Stimulated activated CD4-positive, alpha-beta T cell treated with anti-CD3 and anti-CD28 coated beads, Interleukin-12 subunit alpha, Interleukin-12 subunit beta, amount 100 ng/mL, for 4 hours (primary cell): ENCODE measurements at regions not wholly inside any gene's neighbourhood (a gene's known extent, or its start where the extent isn't known, plus 50 kb on each side); places are given as distances from the start of the nearest gene placed in this dataset.

ENCODE experiments used
- DNase-seq: peaks from one replicate; pipeline ENCODE4 v3.0.0-alpha.2; 2020

GRCh38 chr5:4868140-4868735, 271.9 kb upstream of the ADAMTS16 start:
- DNase-seq, result peak; percentile 35

GRCh38 chr5:4873652-4874051, 266.5 kb upstream of the ADAMTS16 start:
- no peak for DNase-seq

GRCh38 chr5:4874097-4874496, 266.0 kb upstream of the ADAMTS16 start:
- no peak for DNase-seq

- no peak for DNase-seq
These were observed 264.2 kb upstream of the ADAMTS16 start for GRCh38 chr5:4875942-4876341.

GRCh38 chr5:4876804-4877203, 263.3 kb upstream of the ADAMTS16 start:
- no peak for DNase-seq

- DNase-seq, result no peak
These were observed 262.6 kb upstream of the ADAMTS16 start for GRCh38 chr5:4877579-4877978.

- DNase-seq, result no peak
These were observed 261.1 kb upstream of the ADAMTS16 start for GRCh38 chr5:4879075-4879474.

GRCh38 chr5:4879693-4880303, 260.3 kb upstream of the ADAMTS16 start:
- DNase-seq, result peak; percentile 36

GRCh38 chr5:4880304-4880741, 259.8 kb upstream of the ADAMTS16 start:
- no peak for DNase-seq

GRCh38 chr5:4881366-4882002, 258.6 kb upstream of the ADAMTS16 start:
- no peak for DNase-seq

- DNase-seq, result no peak
These were observed 257.9 kb upstream of the ADAMTS16 start for GRCh38 chr5:4882186-4882585.

GRCh38 chr5:4883360-4883759, 256.8 kb upstream of the ADAMTS16 start:
- DNase-seq, result no peak

- DNase-seq, result no peak
These were observed 246.9 kb upstream of the ADAMTS16 start for GRCh38 chr5:4893063-4893744.

GRCh38 chr5:4896328-4896727, 243.8 kb upstream of the ADAMTS16 start:
- DNase-seq, result no peak

GRCh38 chr5:4901305-4901811, 238.8 kb upstream of the ADAMTS16 start:
- no peak for DNase-seq

- DNase-seq, result no peak
These were observed 238.2 kb upstream of the ADAMTS16 start for GRCh38 chr5:4901924-4902323.

GRCh38 chr5:4905674-4906520, 234.2 kb upstream of the ADAMTS16 start:
- DNase-seq, result no peak

- no peak for DNase-seq
These were observed 233.3 kb upstream of the ADAMTS16 start for GRCh38 chr5:4906786-4907185.

- DNase-seq, result no peak
These were observed 232.6 kb upstream of the ADAMTS16 start for GRCh38 chr5:4907571-4907970.

GRCh38 chr5:4909086-4909485, 231.0 kb upstream of the ADAMTS16 start:
- no peak for DNase-seq

- no peak for DNase-seq
These were observed 228.3 kb upstream of the ADAMTS16 start for GRCh38 chr5:4911646-4912403.

- DNase-seq, result no peak
These were observed 218.2 kb upstream of the ADAMTS16 start for GRCh38 chr5:4921929-4922328.
